T-cell (primary cell): ENCODE measurements at regions not wholly inside any gene's neighbourhood (a gene's known extent, or its start where the extent isn't known, plus 50 kb on each side); places are given as distances from the start of the nearest gene placed in this dataset.

Source experiments
- ATAC-seq, 4 experiments: fragments of 200-7000 bp in 3 of 4; fragments of 150-1000 bp in 1 of 4; cut with Tn5 transposase; replicated peaks in 1 of 4; 1 replicate in 3 of 4; 2 replicates in 1 of 4; pipeline ENCODE4 v1.10.0; 2021; ENCODE audit warnings: moderate library complexity in 3 of 4, mild to moderate bottlenecking in 2 of 4, moderate number of reproducible peaks in 1 of 4
- CTCF ChIA-PET, 2 donors: fragments of 300-600 bp; sonication (Branson Sonifier 250); formaldehyde crosslinking; loops; one replicate each; lab custom pipeline; 2022; ENCODE audit warnings: antibody characterized with exemption in 2 of 2; lab: Charles Lee
- POLR2A ChIA-PET, 2 donors: fragments of 300-600 bp; sonication (Branson Sonifier 250); formaldehyde crosslinking; loops; one replicate each; lab custom pipeline; 2022; ENCODE audit warnings: antibody characterized with exemption in 2 of 2; lab: Charles Lee
- DNase-seq, 35 experiments: peaks; one replicate each; pipeline versions ENCODE4 v3.0.0 to v3.0.0-alpha.2; 2013 to 2023
- H3K27ac ChIP-seq: one replicate; pipeline ENCODE4 v1.5.1; 2013; ENCODE audit warnings: low read length
- H3K27me3 ChIP-seq, 2 experiments: replicated peaks in 1 of 2; 1 replicate in 1 of 2; 2 replicates in 1 of 2; pipeline versions ENCODE4 v1.6.1 to v1.7.0; 2013; ENCODE audit warnings: low read length in 1 of 2, mixed read lengths in 1 of 2; ENCODE audit not compliant: control insufficient read depth in 2 of 2, insufficient read depth in 2 of 2; ENCODE audit errors: extremely low read depth in 1 of 2
- H3K36me3 ChIP-seq, 2 donors: 1 replicate in 1 of 2; 2 replicates in 1 of 2; pipeline versions ENCODE4 v1.6.1 to v1.7.0; 2013; ENCODE audit warnings: low read length in 1 of 2; ENCODE audit not compliant: control insufficient read depth in 2 of 2, insufficient read depth in 1 of 2; ENCODE audit errors: extremely low read depth in 1 of 2
- H3K4me1 ChIP-seq, 2 experiments: 1 replicate in 1 of 2; 2 replicates in 1 of 2; pipeline versions ENCODE4 v1.6.1 to v1.7.0; 2013; ENCODE audit warnings: low read length in 2 of 2, mixed read lengths in 1 of 2; ENCODE audit not compliant: insufficient read depth in 2 of 2, control insufficient read depth in 1 of 2; ENCODE audit errors: extremely low read depth in 1 of 2
- H3K4me3 ChIP-seq, 2 donors: 1 replicate in 1 of 2; 2 replicates in 1 of 2; pipeline versions ENCODE4 v1.5.1 to v1.7.0; 2013; ENCODE audit warnings: mild to moderate bottlenecking in 2 of 2, low read length in 1 of 2, moderate library complexity in 1 of 2; ENCODE audit not compliant: control insufficient read depth in 1 of 2; ENCODE audit errors: extremely low read depth in 1 of 2
- H3K9me3 ChIP-seq: 2 replicates; pipeline ENCODE4 v1.7.0; 2013
- H3K27ac Mint-ChIP-seq, 2 donors: one replicate each; pipeline ENCODE4 v1.8.0; 2020 to 2021; ENCODE audit warnings: mild to moderate bottlenecking in 2 of 2, mixed read lengths in 2 of 2
- H3K27me3 Mint-ChIP-seq, 2 donors: one replicate each; pipeline ENCODE4 v1.8.0; 2021 to 2022; ENCODE audit warnings: mixed read lengths in 2 of 2
- H3K36me3 Mint-ChIP-seq: one replicate; pipeline ENCODE4 v1.8.0; 2021; ENCODE audit warnings: mixed read lengths
- H3K4me1 Mint-ChIP-seq, 3 donors: one replicate each; pipeline ENCODE4 v1.8.0; 2020 to 2022; ENCODE audit warnings: mixed read lengths in 3 of 3, mild to moderate bottlenecking in 1 of 3
- H3K4me3 Mint-ChIP-seq, 3 donors: one replicate each; pipeline ENCODE4 v1.8.0; 2020 to 2022; ENCODE audit warnings: mild to moderate bottlenecking in 3 of 3, mixed read lengths in 3 of 3, moderate library complexity in 3 of 3
- H3K9me3 Mint-ChIP-seq, 3 donors: one replicate each; pipeline ENCODE4 v1.8.0; 2020 to 2022; ENCODE audit warnings: mixed read lengths in 3 of 3
- WGBS: methylation state at CpG from one replicate; pipeline ENCODE4 v1.1.5; 2013; ENCODE audit warnings: missing lambda C conversion rate; ENCODE audit not compliant: insufficient coverage; 5-methylcytosine and 5-hydroxymethylcytosine counted together

DNA sequence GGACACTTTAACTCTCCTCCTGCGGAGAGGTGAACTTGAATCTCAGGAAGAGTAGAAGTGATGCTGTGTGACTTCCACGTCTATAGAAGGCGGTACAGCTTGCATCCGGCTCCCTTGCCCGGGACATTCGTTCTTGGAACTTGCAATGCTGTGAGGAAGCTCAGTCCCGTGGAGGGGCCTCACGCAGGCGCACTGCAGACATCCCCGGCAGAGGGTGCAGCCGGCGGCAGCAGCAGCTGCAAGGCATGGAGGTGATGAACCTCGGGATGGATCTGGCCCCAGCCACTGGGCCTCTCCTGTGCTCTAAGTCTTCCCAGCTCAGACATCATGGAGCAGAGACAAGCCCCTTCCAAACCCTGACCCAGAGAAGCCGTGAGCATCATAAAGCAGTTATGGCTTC, 61.8 kb upstream of the SOD1 start:
- H3K27me3 Mint-ChIP-seq: no peaks in the 10 kb centered on the region
- no peak overlapping the region for H3K4me3 Mint-ChIP-seq
- ATAC-seq: no peak
- ChIA-PET CTCF (interaction anchor here in 1 of 2 donors (1.0 kb wide), 1 partner anchor 10 kb away, joined by 4 read pairs; no protein-coding TSS in a partner anchor), POLR2A (no interaction called here)
- no peak overlapping the region for H3K4me3 ChIP-seq
- no peaks in the 10 kb centered on the region for H3K4me1 Mint-ChIP-seq
- H3K27ac Mint-ChIP-seq: no peak overlapping the region
- no peaks in the 10 kb centered on the region for H3K4me1 ChIP-seq
- peaks cover 0 to 6% of the 10 kb centered on the region in 2 experiments for H3K27me3 ChIP-seq
- H3K36me3 Mint-ChIP-seq: no peaks in the 10 kb centered on the region
- H3K9me3 ChIP-seq: no peaks in the 10 kb centered on the region
- no peak for DNase-seq
- WGBS: 86% methylated on average over 12 of the region's 14 CpGs
- no peaks in the 10 kb centered on the region for H3K9me3 Mint-ChIP-seq
- no peaks in the 10 kb centered on the region for H3K36me3 ChIP-seq
- no peak overlapping the region for H3K27ac ChIP-seq

DNA sequence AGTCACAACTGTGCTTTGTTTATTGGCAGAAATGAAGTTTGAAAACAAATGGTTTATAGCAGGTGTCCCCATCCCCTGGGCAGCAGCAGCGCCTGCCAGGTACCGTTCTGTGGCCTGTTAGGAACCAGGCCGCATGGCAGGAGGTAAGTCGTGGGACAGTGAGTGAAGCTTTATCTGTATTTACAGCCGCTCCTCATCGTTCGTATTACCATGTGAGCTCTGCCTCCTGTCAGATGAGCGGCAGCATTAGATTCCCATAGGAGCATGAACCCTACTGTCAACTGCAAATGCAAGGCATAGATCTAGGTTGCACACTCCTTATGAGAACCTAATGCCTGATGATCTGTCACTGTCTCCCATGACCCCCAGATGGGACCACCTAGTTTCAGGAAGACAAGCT, 63.4 kb upstream of the SOD1 start:
- H3K27ac Mint-ChIP-seq: no peak overlapping the region
- CTCF ChIA-PET: no interaction called here
- POLR2A ChIA-PET: no interaction called here

DNA sequence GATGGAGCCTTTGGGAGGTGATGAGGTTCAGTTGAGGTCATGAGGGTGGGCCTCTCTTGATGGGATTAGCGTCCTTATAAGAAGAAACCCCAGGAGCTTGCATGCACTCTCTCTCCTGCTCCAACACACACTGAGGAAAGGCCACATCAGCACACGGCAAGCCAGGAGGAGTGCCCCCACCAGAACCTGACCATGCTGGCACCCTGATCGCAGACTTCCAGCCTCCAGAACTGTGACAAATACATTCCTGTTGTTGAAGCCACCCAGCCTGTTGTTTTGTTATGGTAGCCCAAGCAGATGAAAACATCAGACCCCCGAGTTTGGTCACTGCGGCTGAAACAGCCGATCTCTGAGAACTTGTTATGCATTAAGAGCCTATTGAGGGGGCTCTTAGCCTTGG, 64.8 kb upstream of the SOD1 start:
- no peak for ATAC-seq
- no peaks in the 10 kb centered on the region for H3K9me3 Mint-ChIP-seq
- DNase-seq: no peak
- Histone ChIP-seq H3K4me3 (no peak overlapping the region), H3K27ac (no peak overlapping the region), H3K27me3 (peaks cover 0 to 5% of the 10 kb centered on the region in 2 experiments), H3K9me3 (no peaks in the 10 kb centered on the region), H3K4me1 (no peaks in the 10 kb centered on the region), H3K36me3 (no peaks in the 10 kb centered on the region)
- no peak overlapping the region for H3K4me3 Mint-ChIP-seq
- no peaks in the 10 kb centered on the region for H3K36me3 Mint-ChIP-seq
- peaks cover 0 to 2% of the 10 kb centered on the region in 2 donors for H3K27me3 Mint-ChIP-seq
- ChIA-PET CTCF (no interaction called here), POLR2A (no interaction called here)
- 73% methylated on average over 3 of the region's 6 CpGs for WGBS
- H3K4me1 Mint-ChIP-seq: no peaks in the 10 kb centered on the region
- no peak overlapping the region for H3K27ac Mint-ChIP-seq

More for the DNA sequence above, 63.4 kb upstream of the SOD1 start:
- WGBS: 91% methylated on average over 6 of the region's 8 CpGs
- Mint-ChIP-seq H3K9me3 (no peaks in the 10 kb centered on the region), H3K36me3 (no peaks in the 10 kb centered on the region), H3K27me3 (peaks cover 0 to 2% of the 10 kb centered on the region in 2 donors), H3K4me1 (no peaks in the 10 kb centered on the region), H3K4me3 (no peak overlapping the region)
- Histone ChIP-seq H3K4me1 (no peaks in the 10 kb centered on the region), H3K9me3 (no peaks in the 10 kb centered on the region), H3K27ac (no peak overlapping the region), H3K36me3 (no peaks in the 10 kb centered on the region), H3K4me3 (no peak overlapping the region), H3K27me3 (peaks cover 0 to 6% of the 10 kb centered on the region in 2 experiments)
- ATAC-seq (no peak), DNase-seq (no peak)

DNA sequence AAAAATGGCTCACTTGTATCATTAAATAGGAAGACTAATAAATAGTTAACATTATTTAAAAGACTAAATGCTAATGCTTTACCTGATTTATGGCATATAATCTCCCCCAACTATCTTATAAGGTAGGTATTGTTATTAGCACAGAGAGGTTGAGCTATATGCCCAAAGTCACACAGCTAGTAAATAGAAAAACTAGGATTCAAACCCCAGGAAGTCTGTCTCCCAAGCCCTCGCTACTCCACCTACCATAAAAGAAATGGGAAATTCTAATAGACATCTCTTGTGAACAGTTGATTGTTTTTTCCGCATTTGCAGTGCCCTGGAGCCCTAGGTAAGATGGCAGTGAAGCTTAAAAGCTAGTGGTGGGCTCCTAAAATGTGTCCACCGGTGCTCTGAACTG, 65.2 kb upstream of the SOD1 start:
- ATAC-seq (no peak), DNase-seq (no peak)
- no CpG with 5 or more reads among the region's 3 CpGs for WGBS
- H3K27ac Mint-ChIP-seq: no peak overlapping the region
- H3K4me1 ChIP-seq: no peaks in the 10 kb centered on the region
- H3K4me1 Mint-ChIP-seq: no peaks in the 10 kb centered on the region
- H3K4me3 ChIP-seq: no peak overlapping the region
- POLR2A ChIA-PET: no interaction called here
- H3K27me3 ChIP-seq: peaks cover 0 to 5% of the 10 kb centered on the region in 2 experiments
- no peak overlapping the region for H3K27ac ChIP-seq
- H3K27me3 Mint-ChIP-seq: peaks cover 0 to 2% of the 10 kb centered on the region in 2 donors
- no peaks in the 10 kb centered on the region for H3K36me3 ChIP-seq
- CTCF ChIA-PET: no interaction called here
- no peak overlapping the region for H3K4me3 Mint-ChIP-seq
- H3K9me3 ChIP-seq: no peaks in the 10 kb centered on the region
- no peaks in the 10 kb centered on the region for H3K36me3 Mint-ChIP-seq
- no peaks in the 10 kb centered on the region for H3K9me3 Mint-ChIP-seq

DNA sequence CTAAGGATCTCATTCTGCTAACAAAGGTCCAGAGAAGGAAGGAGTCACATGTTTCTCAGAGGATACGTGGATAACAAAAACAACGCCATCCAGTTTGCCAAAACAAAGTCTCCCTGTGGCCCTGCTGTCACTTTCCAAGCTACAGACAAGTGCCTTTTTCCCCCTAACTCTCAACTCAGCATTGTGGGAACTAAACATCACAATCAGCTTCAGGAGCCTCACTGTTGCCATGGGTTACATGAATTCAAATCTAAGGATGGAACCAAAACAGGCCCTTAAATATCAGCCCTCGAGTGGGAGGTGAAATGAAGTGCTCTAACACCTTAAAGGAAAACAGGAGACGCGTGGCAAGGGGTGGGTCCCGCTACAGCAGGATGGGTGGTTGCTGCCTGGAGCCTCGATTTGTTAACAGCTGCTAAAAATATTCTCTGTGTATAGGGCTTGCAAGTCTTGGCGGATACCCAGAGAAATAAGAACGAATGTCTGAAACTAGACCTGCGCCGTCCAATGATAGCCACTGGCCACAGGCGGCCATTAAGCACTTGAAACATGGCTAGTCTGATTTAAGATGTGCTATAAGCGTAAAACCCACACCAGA, 66.4 kb upstream of the SOD1 start:
- Mint-ChIP-seq H3K27me3 (peaks cover 0 to 2% of the 10 kb centered on the region in 2 donors), H3K27ac (no peak overlapping the region), H3K9me3 (no peaks in the 10 kb centered on the region), H3K4me1 (no peaks in the 10 kb centered on the region), H3K36me3 (no peaks in the 10 kb centered on the region), H3K4me3 (no peak overlapping the region)
- Histone ChIP-seq H3K4me3 (no peak overlapping the region), H3K9me3 (no peaks in the 10 kb centered on the region), H3K36me3 (no peaks in the 10 kb centered on the region), H3K4me1 (no peaks in the 10 kb centered on the region), H3K27me3 (peaks cover 0 to 5% of the 10 kb centered on the region in 2 experiments), H3K27ac (no peak overlapping the region)
- ATAC-seq (no peak), DNase-seq (no peak)
- 73% methylated on average over 12 of the region's 13 CpGs for WGBS
- POLR2A ChIA-PET: no interaction called here
- CTCF ChIA-PET: no interaction called here

DNA sequence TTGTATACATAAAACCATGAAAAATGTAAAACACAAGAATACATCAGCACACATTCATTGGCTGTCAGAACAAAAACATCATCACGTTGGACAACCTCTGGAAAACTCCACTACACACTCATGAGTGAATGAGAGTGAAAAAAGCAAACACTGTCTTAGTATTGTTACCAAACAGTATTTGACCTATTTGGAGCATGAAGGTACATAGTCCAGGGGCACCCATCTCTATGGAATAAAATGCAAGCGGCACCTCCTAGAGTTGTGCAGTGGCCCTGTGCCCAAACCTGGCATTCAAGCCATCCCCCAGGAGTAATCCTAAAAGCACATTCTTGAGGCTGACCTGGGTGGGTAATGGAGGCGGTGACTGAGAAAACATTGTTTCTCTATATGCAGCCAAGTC, 67.0 kb upstream of the SOD1 start:
- H3K9me3 Mint-ChIP-seq: no peaks in the 10 kb centered on the region
- Histone ChIP-seq H3K9me3 (no peaks in the 10 kb centered on the region), H3K27ac (no peak overlapping the region), H3K4me3 (no peak overlapping the region), H3K27me3 (peaks cover 0 to 2% of the 10 kb centered on the region in 2 experiments), H3K36me3 (no peaks in the 10 kb centered on the region), H3K4me1 (no peaks in the 10 kb centered on the region)
- WGBS: no CpG with 5 or more reads among the region's 3 CpGs
- POLR2A ChIA-PET: no interaction called here
- H3K27me3 Mint-ChIP-seq: peaks cover 0 to 2% of the 10 kb centered on the region in 2 donors
- no peak overlapping the region for H3K4me3 Mint-ChIP-seq
- H3K4me1 Mint-ChIP-seq: peaks cover 0 to 4% (median 0%) of the 10 kb centered on the region in 3 donors
- DNase-seq (no peak), ATAC-seq (no peak)
- CTCF ChIA-PET: interaction anchor here in 1 of 2 donors (1.8 kb wide), 1 partner anchor 11 kb away, joined by 11 read pairs; no protein-coding TSS in a partner anchor
- H3K27ac Mint-ChIP-seq: no peak overlapping the region
- H3K36me3 Mint-ChIP-seq: no peaks in the 10 kb centered on the region
